D341Med (cell line): ENCODE measurements at regions not wholly inside any gene's neighbourhood (a gene's known extent, or its start where the extent isn't known, plus 50 kb on each side); places are given as distances from the start of the nearest gene placed in this dataset.
"Not testable (repeated sequence)": the region's sequence is repeated elsewhere in the genome, so short reads cannot be mapped to it uniquely, and the experiment has no call there.

ENCODE experiments used
- DNase-seq: peaks from one replicate; pipeline ENCODE4 v3.0.0; 2012; ENCODE audit warnings: low spot score

- DNase-seq, result no peak
Measured at GRCh38 chrX:98065151-98065550, 1181.4 kb downstream of the RPA4 start.

- no peak for DNase-seq
Measured at GRCh38 chrX:98067611-98068010, 1183.9 kb downstream of the RPA4 start.

- DNase-seq, result no peak
Measured at GRCh38 chrX:98068024-98068580, 1184.4 kb downstream of the RPA4 start.

GRCh38 chrX:98071331-98071730 is 1187.6 kb downstream of the RPA4 start:
- DNase-seq, result no peak

GRCh38 chrX:98077440-98077839 is 1193.7 kb downstream of the RPA4 start:
- no peak for DNase-seq

- no peak for DNase-seq
Measured at GRCh38 chrX:98111684-98112083, 1228.0 kb downstream of the RPA4 start.

GRCh38 chrX:98114021-98114420 is 1230.3 kb downstream of the RPA4 start:
- no peak for DNase-seq

- no peak for DNase-seq
Measured at GRCh38 chrX:98141466-98141865, 1257.8 kb downstream of the RPA4 start.

- DNase-seq, result no peak
Measured at GRCh38 chrX:98191003-98191402, 1307.3 kb downstream of the RPA4 start.

GRCh38 chrX:98194036-98194435 is 1310.3 kb downstream of the RPA4 start:
- no peak for DNase-seq

- no peak for DNase-seq
Measured at GRCh38 chrX:98203800-98204199, 1320.1 kb downstream of the RPA4 start.

GRCh38 chrX:98207947-98208346 is 1324.2 kb downstream of the RPA4 start:
- DNase-seq, result peak; percentile 10

- no peak for DNase-seq
Measured at GRCh38 chrX:98231003-98231402, 1347.3 kb downstream of the RPA4 start.

- DNase-seq, result not testable (repeated sequence)
Measured at GRCh38 chrX:98240061-98240460, 1356.4 kb downstream of the RPA4 start.

GRCh38 chrX:98263135-98263534 is 1379.4 kb downstream of the RPA4 start:
- DNase-seq, result no peak

GRCh38 chrX:98289726-98290125 is 1406.0 kb downstream of the RPA4 start:
- DNase-seq, result no peak

- DNase-seq, result no peak
Measured at GRCh38 chrX:98294310-98294709, 1410.6 kb downstream of the RPA4 start.

- no peak for DNase-seq
Measured at GRCh38 chrX:98296129-98296528, 1412.4 kb downstream of the RPA4 start.

- no peak for DNase-seq
Measured at GRCh38 chrX:98299785-98300184, 1416.1 kb downstream of the RPA4 start.

GRCh38 chrX:98300536-98300935 is 1416.8 kb downstream of the RPA4 start:
- DNase-seq, result not testable (repeated sequence)

GRCh38 chrX:98331407-98331806 is 1447.7 kb downstream of the RPA4 start:
- DNase-seq, result no peak

GRCh38 chrX:98338544-98338943 is 1454.8 kb downstream of the RPA4 start:
- DNase-seq, result no peak

- no peak for DNase-seq
Measured at GRCh38 chrX:98350940-98351339, 1467.2 kb downstream of the RPA4 start.

GRCh38 chrX:98357146-98357545 is 1473.4 kb downstream of the RPA4 start:
- no peak for DNase-seq

- no peak for DNase-seq
Measured at GRCh38 chrX:98362630-98363029, 1478.9 kb downstream of the RPA4 start.
